Thymus (tissue), 11 donors: ENCODE measurements at regions not wholly inside any gene's neighbourhood (a gene's known extent, or its start where the extent isn't known, plus 50 kb on each side); places are given as distances from the start of the nearest gene placed in this dataset.
"Not testable (repeated sequence)": the region's sequence is repeated elsewhere in the genome, so short reads cannot be mapped to it uniquely, and the experiment has no call there.

ENCODE experiments used
- DNase-seq, 9 donors: peaks; one replicate each; pipeline ENCODE4 v3.0.0-alpha.2; 2013; ENCODE audit warnings: low spot score in 9 of 9, low read depth in 6 of 9, missing footprints in 1 of 9
- H3K27ac ChIP-seq, 2 donors: one replicate each; pipeline ENCODE4 v1.5.1; 2013; ENCODE audit warnings: control low read depth in 1 of 2, low read depth in 1 of 2, low read length in 1 of 2, mild to moderate bottlenecking in 1 of 2, moderate library complexity in 1 of 2
- H3K27me3 ChIP-seq, 2 donors: one replicate each; pipeline ENCODE4 v1.5.1; 2013; ENCODE audit warnings: low read length in 1 of 2; ENCODE audit not compliant: control insufficient read depth in 2 of 2, insufficient read depth in 1 of 2
- H3K36me3 ChIP-seq, 2 donors: one replicate each; pipeline ENCODE4 v1.5.1; 2013; ENCODE audit warnings: low read length in 1 of 2, mild to moderate bottlenecking in 1 of 2, moderate library complexity in 1 of 2; ENCODE audit not compliant: control insufficient read depth in 2 of 2, insufficient read depth in 2 of 2
- H3K4me1 ChIP-seq, 2 donors: one replicate each; pipeline ENCODE4 v1.5.1; 2013; ENCODE audit warnings: low read length in 2 of 2; ENCODE audit not compliant: control insufficient read depth in 2 of 2, insufficient read depth in 2 of 2
- H3K4me3 ChIP-seq, 2 donors: one replicate each; pipeline ENCODE4 v1.5.1; 2013; ENCODE audit warnings: low read length in 2 of 2, control low read depth in 1 of 2, mild to moderate bottlenecking in 1 of 2
- H3K9me3 ChIP-seq, 2 donors: one replicate each; pipeline ENCODE4 v1.5.1; 2013; ENCODE audit warnings: low read length in 1 of 2, mild to moderate bottlenecking in 1 of 2; ENCODE audit not compliant: control insufficient read depth in 2 of 2, insufficient read depth in 1 of 2
- WGBS: extraction: QIAGEN DNeasy Blood & Tissue Kit; methylation state at CpG from one replicate; pipeline ENCODE4 v1.1.7; 2013; 5-methylcytosine and 5-hydroxymethylcytosine counted together
- donor health status: healthy.

DNA sequence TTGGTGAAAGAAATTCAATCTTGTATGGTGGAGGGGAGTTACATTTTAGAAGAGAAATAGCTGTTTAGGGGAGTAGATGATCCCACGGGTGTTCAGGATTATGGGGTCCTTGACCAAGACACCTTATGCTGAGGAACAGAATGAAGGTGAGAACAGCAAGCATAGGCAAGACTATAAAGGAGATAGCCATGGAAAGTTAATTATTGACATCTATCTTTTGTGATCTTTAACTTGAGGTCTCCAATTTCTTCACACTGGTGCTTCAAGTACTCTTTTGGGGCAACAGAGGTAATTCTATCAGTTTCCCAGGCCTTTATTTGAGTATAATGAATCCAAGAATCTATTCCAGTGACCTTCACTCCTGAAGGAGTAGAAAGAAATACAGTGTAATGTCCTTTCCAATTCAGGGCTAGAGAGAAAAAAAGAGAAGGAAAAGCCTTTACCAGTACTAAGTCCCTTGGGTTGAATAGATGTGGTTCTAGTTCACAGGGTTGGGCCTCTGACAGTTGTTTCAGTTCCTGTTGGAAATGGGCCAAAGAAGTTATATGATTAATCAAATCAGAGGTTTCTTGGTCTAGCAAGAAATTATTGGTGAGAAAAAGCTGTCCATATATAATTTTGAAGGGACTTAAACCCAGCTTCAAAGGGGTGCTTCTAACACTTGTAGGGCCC, 2104.1 kb upstream of the ACO1 start:
- Histone ChIP-seq H3K4me3 (no peak overlapping the region), H3K27ac (no peak overlapping the region), H3K9me3 (no peaks in the 10 kb centered on the region), H3K36me3 (no peaks in the 10 kb centered on the region), H3K27me3 (no peaks in the 10 kb centered on the region), H3K4me1 (no peaks in the 10 kb centered on the region)
- WGBS = 96% methylated on average over 1 of the region's 1 CpG
- no peak for DNase-seq

DNA sequence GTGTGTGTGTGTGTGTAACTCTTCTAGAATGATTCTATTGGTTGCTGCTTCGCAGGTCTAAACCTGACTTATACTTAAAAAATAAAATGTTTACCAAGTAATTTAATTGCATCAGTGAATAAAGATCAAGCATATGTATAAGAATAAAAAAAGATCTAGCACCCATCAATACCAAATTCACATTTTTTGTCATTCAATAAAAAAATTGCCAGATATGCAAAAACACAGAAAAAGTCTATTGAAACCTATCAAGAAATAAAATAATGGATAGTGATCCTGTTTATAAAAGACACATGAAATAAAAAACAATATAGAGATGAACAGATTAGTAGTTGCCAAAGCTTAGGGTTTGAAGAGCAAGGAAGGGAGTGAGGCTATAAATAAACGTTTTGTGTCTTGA, 2095.0 kb upstream of the ACO1 start:
- H3K9me3 ChIP-seq = peaks cover 0 to 4% of the 10 kb centered on the region in 2 donors
- 89% methylated on average over 2 of the region's 2 CpGs for WGBS
- H3K27me3 ChIP-seq = no peaks in the 10 kb centered on the region
- no peaks in the 10 kb centered on the region for H3K4me1 ChIP-seq
- DNase-seq = no peak
- no peaks in the 10 kb centered on the region for H3K36me3 ChIP-seq
- H3K4me3 ChIP-seq = no peak overlapping the region
- no peak overlapping the region for H3K27ac ChIP-seq

DNA sequence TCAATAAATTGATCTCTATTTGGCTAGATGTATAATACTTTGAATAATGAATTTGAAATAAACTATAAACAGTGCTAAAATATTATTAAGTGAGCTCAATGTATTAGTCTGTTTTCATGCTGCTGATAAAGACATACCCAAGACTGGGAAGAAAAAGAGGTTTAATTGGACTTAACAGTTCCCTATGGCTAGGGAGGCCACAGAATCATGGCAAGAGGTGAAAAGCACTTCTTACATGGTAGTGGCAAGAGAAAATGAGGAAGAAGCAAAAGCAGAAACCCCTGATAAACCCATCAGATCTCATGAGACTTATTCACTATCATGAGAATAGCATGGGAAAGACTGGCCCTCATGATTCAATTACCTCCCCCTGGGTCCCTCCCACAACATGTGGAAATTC, 2092.4 kb upstream of the ACO1 start:
- H3K9me3 ChIP-seq, H3K4me3 ChIP-seq, H3K27me3 ChIP-seq, H3K4me1 ChIP-seq, H3K27ac ChIP-seq, H3K36me3 ChIP-seq, DNase-seq: not testable (repeated sequence)

DNA sequence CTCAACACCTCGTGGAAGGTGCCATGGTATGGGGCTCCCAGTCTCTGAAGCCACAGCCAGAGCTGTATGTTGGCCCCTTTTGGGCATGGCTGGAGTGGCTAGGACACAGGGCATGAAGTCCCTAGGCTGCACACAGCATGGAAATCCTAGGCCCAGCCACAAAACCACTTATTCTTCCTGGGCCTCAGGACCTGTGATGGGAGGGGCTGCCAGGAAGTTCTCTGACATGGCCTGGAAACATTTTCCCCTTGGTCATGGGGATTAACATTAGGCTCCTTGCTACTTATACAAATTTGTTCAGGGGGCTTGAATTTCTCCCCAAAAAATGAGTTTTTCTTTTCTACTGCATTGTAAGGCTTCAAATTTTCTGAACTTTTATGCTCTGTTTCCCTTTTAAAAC, 2091.2 kb upstream of the ACO1 start:
- H3K27me3 ChIP-seq = no peaks in the 10 kb centered on the region
- H3K27ac ChIP-seq = no peak overlapping the region
- no peak for DNase-seq
- H3K4me1 ChIP-seq = no peaks in the 10 kb centered on the region
- no peaks in the 10 kb centered on the region for H3K36me3 ChIP-seq
- no peak overlapping the region for H3K4me3 ChIP-seq
- peaks cover 0 to 4% of the 10 kb centered on the region in 2 donors for H3K9me3 ChIP-seq
- 70% methylated on average over 1 of the region's 1 CpG for WGBS

DNA sequence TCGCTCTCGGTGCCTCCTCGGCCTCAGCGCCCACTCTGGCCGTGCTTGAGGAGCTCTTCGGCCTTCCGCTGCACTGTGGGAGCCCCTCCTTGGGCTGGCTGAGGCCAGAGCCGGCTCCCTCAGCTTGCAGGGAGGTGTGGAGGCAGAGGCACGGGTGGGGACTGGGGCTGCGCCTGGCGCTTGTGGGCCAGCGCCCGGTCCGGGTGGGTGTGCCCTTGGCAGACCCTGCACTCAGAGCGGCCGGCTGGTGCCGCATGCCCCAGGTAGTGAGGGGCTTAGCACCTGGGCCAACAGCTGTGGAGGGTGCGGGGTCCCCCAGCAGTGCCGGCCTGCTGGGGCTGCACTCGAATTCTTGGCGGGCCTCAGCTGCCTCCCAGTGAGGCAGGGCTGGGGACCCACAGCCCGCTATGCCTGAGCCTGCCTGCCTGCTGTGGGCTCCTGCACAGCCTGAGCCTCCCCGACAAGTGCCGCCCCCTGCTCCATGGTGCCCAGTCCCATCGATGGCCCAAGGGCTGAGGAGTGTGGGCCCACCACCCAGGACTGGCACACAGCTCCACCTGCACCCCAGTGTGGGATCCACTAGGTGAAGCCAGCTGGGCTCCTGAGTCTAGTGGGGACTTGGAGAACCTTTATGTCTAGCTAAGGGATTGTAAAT, 2085.2 kb upstream of the ACO1 start:
- no peaks in the 10 kb centered on the region for H3K36me3 ChIP-seq
- 96% methylated on average over 25 of the region's 25 CpGs for WGBS
- H3K4me1 ChIP-seq = no peaks in the 10 kb centered on the region
- H3K27ac ChIP-seq = no peak overlapping the region
- no peak overlapping the region for H3K4me3 ChIP-seq
- H3K9me3 ChIP-seq = peaks cover 0 to 13% of the 10 kb centered on the region in 2 donors
- H3K27me3 ChIP-seq = no peaks in the 10 kb centered on the region
- DNase-seq = no peak

GRCh38 chr9:30301271-30301963, 2083.0 kb upstream of the ACO1 start:
- DNase-seq = no peak
- Histone ChIP-seq H3K9me3 (peaks cover 0 to 13% of the 10 kb centered on the region in 2 donors), H3K36me3 (no peaks in the 10 kb centered on the region), H3K4me3 (no peak overlapping the region), H3K27me3 (no peaks in the 10 kb centered on the region), H3K4me1 (no peaks in the 10 kb centered on the region), H3K27ac (no peak overlapping the region)
- 25% methylated on average over 5 of the region's 5 CpGs for WGBS

DNA sequence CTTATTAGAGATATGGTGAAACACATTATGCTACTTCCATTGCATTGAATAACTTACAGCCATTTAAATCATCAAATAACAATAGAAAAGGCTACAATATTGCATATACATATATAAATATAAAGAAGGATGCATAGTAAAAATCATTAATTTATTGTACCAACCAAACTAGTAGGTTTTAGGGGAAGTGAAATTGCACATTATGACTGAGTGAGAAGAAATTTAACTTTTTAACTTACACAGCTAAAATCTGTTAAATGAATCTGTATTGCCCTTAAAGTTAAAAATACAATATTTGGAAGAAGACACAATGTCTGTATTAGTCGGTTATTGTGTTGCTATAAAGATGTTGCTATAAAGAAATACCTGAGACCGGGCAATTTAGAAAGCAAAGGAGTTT, 2073.7 kb upstream of the ACO1 start:
- Histone ChIP-seq H3K27ac (no peak overlapping the region), H3K36me3 (no peaks in the 10 kb centered on the region), H3K4me3 (no peak overlapping the region), H3K27me3 (no peaks in the 10 kb centered on the region), H3K9me3 (no peaks in the 10 kb centered on the region), H3K4me1 (no peaks in the 10 kb centered on the region)
- WGBS = 94% methylated on average over 2 of the region's 2 CpGs
- DNase-seq = no peak

DNA sequence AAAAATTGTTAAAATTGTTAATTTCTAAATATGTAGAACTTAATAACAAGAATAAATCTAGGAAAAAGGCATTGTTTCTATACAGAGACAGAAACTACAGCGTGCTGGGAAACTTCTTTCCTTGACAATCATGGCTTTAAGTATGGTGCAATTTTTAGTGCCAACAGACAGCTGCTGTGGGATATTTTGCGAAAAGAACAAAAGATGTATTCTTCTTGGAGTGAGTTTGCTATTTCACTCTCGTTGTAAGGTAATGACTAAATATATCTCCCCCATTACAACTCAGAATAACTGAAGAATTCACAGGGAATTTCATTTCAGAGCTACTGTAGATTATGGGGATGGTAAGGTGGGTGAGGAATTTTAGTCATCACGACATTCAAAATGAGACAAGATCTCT, 2055.0 kb upstream of the ACO1 start:
- Histone ChIP-seq H3K27me3 (no peaks in the 10 kb centered on the region), H3K36me3 (no peaks in the 10 kb centered on the region), H3K27ac (no peak overlapping the region), H3K4me1 (no peaks in the 10 kb centered on the region), H3K9me3 (no peaks in the 10 kb centered on the region), H3K4me3 (no peak overlapping the region)
- 88% methylated on average over 4 of the region's 4 CpGs for WGBS
- no peak for DNase-seq

GRCh38 chr9:30348904-30349303, 2035.5 kb upstream of the ACO1 start:
- 94% methylated on average over 15 of the region's 15 CpGs for WGBS
- Histone ChIP-seq H3K4me3 (no peak overlapping the region), H3K9me3 (peaks cover 0 to 14% of the 10 kb centered on the region in 2 donors), H3K36me3 (no peaks in the 10 kb centered on the region), H3K27ac (no peak overlapping the region), H3K27me3 (no peaks in the 10 kb centered on the region), H3K4me1 (no peaks in the 10 kb centered on the region)
- DNase-seq = no peak
